NT2/D1 (cell line): ENCODE measurements at regions not wholly inside any gene's neighbourhood (a gene's known extent, or its start where the extent isn't known, plus 50 kb on each side); places are given as distances from the start of the nearest gene placed in this dataset.

ENCODE experiments used
- SUZ12 ChIP-seq: IDR thresholded peaks from 2 replicates; pipeline ENCODE4 v1.6.1; 2011; ENCODE audit not compliant: insufficient read length, insufficient read depth; ENCODE audit errors: extremely low read depth
- ZNF274 ChIP-seq: IDR thresholded peaks from 2 replicates; pipeline ENCODE4 v1.6.1; 2011; ENCODE audit warnings: mild to moderate bottlenecking, low read depth, low read length

DNA sequence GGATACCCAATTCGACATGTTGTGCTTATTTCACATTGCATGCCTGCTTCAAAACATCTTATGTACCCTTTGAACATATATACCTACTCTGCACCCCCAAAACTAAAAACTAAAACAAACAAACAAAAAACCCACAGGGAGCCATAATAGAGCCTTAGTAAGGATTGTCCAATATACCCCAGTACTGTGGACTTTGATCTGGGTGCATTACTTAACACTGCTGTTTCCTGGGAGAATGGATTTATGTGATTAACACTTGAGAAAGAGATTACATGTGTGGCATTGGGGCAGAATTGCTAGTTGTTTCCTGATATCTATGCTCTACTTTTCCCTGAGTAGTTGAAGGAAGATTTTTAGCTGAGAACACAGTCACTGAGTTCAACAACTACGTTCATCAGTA, 583.4 kb upstream of the ROBO1 start:
- TF ChIP-seq ZNF274 (no peak), SUZ12 (no peak)
